GM21447 (cell line): ENCODE measurements at regions not wholly inside any gene's neighbourhood (a gene's known extent, or its start where the extent isn't known, plus 50 kb on each side); places are given as distances from the start of the nearest gene placed in this dataset.
"Not testable (repeated sequence)": the region's sequence is repeated elsewhere in the genome, so short reads cannot be mapped to it uniquely, and the experiment has no call there.

ENCODE experiments used
- ATAC-seq: cut with Tn5 transposase; IDR thresholded peaks from one replicate; pipeline ENCODE4 v1.9.1; 2021; ENCODE audit not compliant: unreplicated experiment

GRCh38 chr2:107745100-107745499 lies 81.6 kb upstream of the RGPD4 start:
- no peak for ATAC-seq

DNA sequence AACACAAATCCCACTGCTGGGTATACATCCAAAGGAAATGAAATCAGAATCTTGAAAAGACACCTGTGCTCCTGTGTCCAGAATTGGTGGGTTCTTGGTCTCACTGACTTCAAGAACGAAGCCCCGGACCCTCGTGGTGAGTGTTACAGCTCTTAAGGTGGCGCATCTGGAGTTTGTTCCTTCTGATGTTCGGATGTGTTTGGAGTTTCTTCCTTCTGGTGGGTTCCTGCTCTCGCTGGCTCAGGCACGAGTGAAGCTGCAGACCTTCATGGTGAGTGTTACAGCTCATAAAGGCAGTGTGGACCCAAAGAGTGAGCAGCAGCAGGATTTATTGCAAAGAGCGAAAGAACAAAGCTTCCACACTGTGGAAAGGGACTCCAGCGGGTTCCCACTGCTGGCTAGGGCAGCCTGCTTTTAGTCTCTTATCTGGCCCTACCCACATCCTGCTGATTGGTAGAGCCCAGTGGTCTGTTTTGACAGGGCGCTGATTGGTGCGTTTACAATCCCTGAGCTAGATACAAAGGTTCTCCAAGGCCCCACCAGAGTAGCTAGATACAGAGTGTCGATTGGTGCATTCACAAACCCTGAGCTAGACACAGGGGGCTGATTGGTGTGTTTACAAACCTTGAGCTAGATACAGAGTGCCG lies 80.0 kb upstream of the RGPD4 start:
- ATAC-seq: not testable (repeated sequence)

GRCh38 chr2:107747199-107747963 lies 79.3 kb upstream of the RGPD4 start:
- ATAC-seq: not testable (repeated sequence)

- ATAC-seq: no peak
Measured at GRCh38 chr2:107747964-107748583, 78.6 kb upstream of the RGPD4 start.

- no peak for ATAC-seq
Measured at GRCh38 chr2:107751936-107752335, 74.8 kb upstream of the RGPD4 start.

GRCh38 chr2:107753806-107754205 lies 72.9 kb upstream of the RGPD4 start:
- not testable (repeated sequence) for ATAC-seq

GRCh38 chr2:107757223-107757622 lies 69.5 kb upstream of the RGPD4 start:
- no peak for ATAC-seq

DNA sequence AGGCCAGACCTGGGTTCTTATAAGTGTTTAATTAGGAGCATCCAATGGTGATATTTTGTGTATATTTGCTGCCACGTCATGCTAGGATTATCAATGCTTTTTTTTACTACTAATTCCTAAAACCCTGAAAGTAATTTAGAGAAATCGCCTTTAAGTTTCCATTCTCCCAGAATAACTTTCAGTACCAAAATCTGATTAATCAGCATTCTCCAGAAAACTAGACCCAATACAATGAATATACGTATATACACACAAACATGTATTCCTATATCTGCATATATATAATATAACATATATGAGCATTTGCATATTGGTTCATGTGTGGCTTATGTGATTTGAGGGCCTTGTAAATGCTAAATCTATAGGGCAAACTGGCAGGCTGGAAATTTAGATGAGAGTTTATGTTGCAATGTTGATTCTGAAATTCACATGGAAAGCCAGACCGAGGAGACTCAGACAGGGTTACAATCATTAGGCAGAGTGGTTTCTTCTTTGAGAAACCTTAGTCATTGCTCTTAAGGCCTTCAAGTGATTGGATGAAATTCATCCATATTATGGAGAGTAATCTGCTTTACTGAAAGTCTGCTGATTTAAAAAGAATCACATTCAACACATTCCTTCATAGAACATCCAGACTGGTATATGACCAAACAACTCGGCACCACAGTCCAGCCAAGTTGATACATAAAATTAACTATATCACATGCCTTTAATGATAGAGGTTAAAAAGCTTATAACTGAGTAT lies 65.9 kb upstream of the RGPD4 start:
- ATAC-seq: no peak

DNA sequence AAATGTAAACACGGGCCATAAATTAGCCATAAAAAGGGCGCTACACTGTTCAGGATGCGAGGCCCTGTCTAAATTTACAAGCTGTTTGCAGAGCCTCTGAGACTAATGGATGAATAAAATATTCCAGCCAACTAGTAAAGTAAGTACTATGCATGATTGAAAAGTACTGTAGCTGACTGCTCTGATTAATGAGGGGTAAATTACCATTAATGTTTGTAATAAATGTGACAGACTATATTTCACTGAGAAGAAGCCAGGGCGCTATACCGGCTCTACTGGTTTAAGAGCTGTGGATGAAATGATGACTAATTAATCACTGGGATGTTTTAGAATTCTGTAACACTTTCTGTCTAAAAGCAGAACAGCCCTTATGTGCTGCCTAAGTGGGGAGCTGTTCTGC lies 54.3 kb upstream of the RGPD4 start:
- no peak for ATAC-seq

- no peak for ATAC-seq
Measured at GRCh38 chr2:107775211-107775610, 51.5 kb upstream of the RGPD4 start.

- ATAC-seq: no peak
Measured at GRCh38 chr2:107775791-107776190, 50.9 kb upstream of the RGPD4 start.

- ATAC-seq: no peak
Measured at GRCh38 chr2:107776362-107776761, 50.3 kb upstream of the RGPD4 start.
